SK-N-SH treated with all-trans-retinoic acid at 6 μM for 48 hours (cell line): ENCODE measurements at regions not wholly inside any gene's neighbourhood (a gene's known extent, or its start where the extent isn't known, plus 50 kb on each side); places are given as distances from the start of the nearest gene placed in this dataset.
"Not testable (repeated sequence)": the region's sequence is repeated elsewhere in the genome, so short reads cannot be mapped to it uniquely, and the experiment has no call there.

Experiments
- ARNTL ChIP-seq: fragments of 450-650 bp; formaldehyde crosslinking; IDR thresholded peaks from 2 replicates; pipeline ENCODE4 v1.5.0; 2020; ENCODE audit warnings: low read depth, mild to moderate bottlenecking, moderate library complexity, borderline replicate concordance
- ESRRG ChIP-seq: fragments of 250-450 bp; sonication (Bioruptor Pico); IDR thresholded peaks from 2 replicates; pipeline ENCODE4 v1.6.1; 2021; ENCODE audit warnings: mild to moderate bottlenecking
- ISL1 ChIP-seq: fragments of 250-450 bp; sonication (Bioruptor Pico); IDR thresholded peaks from 2 replicates; pipeline ENCODE4 v2.1.2; 2022; ENCODE audit warnings: mild to moderate bottlenecking, moderate library complexity
- RARB ChIP-seq: fragments of 250-450 bp; sonication (Bioruptor Pico); IDR thresholded peaks from 2 replicates; pipeline ENCODE4 v1.8.0; 2021; ENCODE audit warnings: mild to moderate bottlenecking, moderate library complexity
- SNAI2 ChIP-seq: fragments of 250-450 bp; sonication (Bioruptor Pico); IDR thresholded peaks from 2 replicates; pipeline ENCODE4 v1.5.0; 2020; ENCODE audit warnings: mild to moderate bottlenecking, moderate library complexity
- TCF4 ChIP-seq: fragments of 250-450 bp; sonication (Bioruptor Pico); IDR thresholded peaks from 2 replicates; pipeline ENCODE4 v1.8.0; 2021; ENCODE audit warnings: mild to moderate bottlenecking, moderate library complexity, borderline replicate concordance
- ZC3H10 ChIP-seq: fragments of 250-450 bp; sonication (Bioruptor Pico); IDR thresholded peaks from 2 replicates; pipeline ENCODE4 v1.5.1; 2021; ENCODE audit warnings: mild to moderate bottlenecking, moderate library complexity
- ZFP3 ChIP-seq: fragments of 250-450 bp; sonication (Bioruptor Pico); IDR thresholded peaks from 2 replicates; pipeline ENCODE4 v1.5.0; 2020; ENCODE audit warnings: mild to moderate bottlenecking, moderate library complexity
- ZFP30 ChIP-seq: fragments of 450-650 bp; formaldehyde crosslinking; IDR thresholded peaks from 2 replicates; pipeline ENCODE4 v1.5.0; 2022; ENCODE audit warnings: mild to moderate bottlenecking, moderate library complexity
- TF ChIP-seq, protein P1 (sequence below): fragments of 250-450 bp; sonication (Bioruptor Pico); IDR thresholded peaks from 2 replicates; pipeline ENCODE4 v1.8.0; 2020; ENCODE audit warnings: mild to moderate bottlenecking, moderate library complexity, borderline replicate concordance
- TF ChIP-seq, protein P2 (sequence below): fragments of 250-450 bp; sonication (Bioruptor Pico); IDR thresholded peaks from 2 replicates; pipeline ENCODE4 v1.8.0; 2021; ENCODE audit warnings: low read depth, mild to moderate bottlenecking, moderate library complexity, borderline replicate concordance
- TF ChIP-seq, protein P3 (sequence below): fragments of 250-450 bp; sonication (Bioruptor Pico); IDR thresholded peaks from 2 replicates; pipeline ENCODE4 v1.5.1; 2020; ENCODE audit warnings: low read depth, mild to moderate bottlenecking, moderate library complexity
- TF ChIP-seq, protein P4 (sequence below): fragments of 250-450 bp; sonication (Bioruptor Pico); IDR thresholded peaks from 2 replicates; pipeline ENCODE4 v1.5.0; 2020; ENCODE audit warnings: mild to moderate bottlenecking, moderate library complexity

DNA sequence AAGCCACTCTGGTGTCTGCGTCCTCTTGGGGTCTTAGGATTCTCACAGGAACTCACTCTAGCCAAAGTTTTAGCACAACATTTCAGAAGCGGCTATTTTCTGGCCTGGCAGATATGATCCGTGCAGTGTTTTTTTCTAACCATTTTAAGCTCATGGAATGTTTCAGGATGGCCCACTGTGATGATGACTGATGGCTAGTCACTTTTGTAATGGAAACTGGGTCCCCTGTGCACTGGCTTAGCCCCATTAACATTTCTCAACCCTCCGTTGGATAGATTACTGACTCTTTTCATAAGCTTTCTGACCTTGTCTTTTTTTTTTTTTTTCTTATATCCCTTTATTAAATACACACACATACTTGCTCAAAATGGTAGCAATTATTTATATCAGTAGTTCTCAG is 364.9 kb upstream of the FOXG1 start:
- TF ChIP-seq ZFP30 (CRISPR knock-in tag); TCF4 (CRISPR knock-in tag); ESRRG (CRISPR knock-in tag); ISL1; ZFP3 (CRISPR knock-in tag); ZC3H10 (CRISPR knock-in tag); ARNTL (CRISPR knock-in tag); RARB; SNAI2 (CRISPR knock-in tag): not testable (repeated sequence)
- TF ChIP-seq, protein P1, sequence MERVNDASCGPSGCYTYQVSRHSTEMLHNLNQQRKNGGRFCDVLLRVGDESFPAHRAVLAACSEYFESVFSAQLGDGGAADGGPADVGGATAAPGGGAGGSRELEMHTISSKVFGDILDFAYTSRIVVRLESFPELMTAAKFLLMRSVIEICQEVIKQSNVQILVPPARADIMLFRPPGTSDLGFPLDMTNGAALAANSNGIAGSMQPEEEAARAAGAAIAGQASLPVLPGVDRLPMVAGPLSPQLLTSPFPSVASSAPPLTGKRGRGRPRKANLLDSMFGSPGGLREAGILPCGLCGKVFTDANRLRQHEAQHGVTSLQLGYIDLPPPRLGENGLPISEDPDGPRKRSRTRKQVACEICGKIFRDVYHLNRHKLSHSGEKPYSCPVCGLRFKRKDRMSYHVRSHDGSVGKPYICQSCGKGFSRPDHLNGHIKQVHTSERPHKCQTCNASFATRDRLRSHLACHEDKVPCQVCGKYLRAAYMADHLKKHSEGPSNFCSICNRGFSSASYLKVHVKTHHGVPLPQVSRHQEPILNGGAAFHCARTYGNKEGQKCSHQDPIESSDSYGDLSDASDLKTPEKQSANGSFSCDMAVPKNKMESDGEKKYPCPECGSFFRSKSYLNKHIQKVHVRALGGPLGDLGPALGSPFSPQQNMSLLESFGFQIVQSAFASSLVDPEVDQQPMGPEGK, result not testable (repeated sequence)
- TF ChIP-seq, protein P2, sequence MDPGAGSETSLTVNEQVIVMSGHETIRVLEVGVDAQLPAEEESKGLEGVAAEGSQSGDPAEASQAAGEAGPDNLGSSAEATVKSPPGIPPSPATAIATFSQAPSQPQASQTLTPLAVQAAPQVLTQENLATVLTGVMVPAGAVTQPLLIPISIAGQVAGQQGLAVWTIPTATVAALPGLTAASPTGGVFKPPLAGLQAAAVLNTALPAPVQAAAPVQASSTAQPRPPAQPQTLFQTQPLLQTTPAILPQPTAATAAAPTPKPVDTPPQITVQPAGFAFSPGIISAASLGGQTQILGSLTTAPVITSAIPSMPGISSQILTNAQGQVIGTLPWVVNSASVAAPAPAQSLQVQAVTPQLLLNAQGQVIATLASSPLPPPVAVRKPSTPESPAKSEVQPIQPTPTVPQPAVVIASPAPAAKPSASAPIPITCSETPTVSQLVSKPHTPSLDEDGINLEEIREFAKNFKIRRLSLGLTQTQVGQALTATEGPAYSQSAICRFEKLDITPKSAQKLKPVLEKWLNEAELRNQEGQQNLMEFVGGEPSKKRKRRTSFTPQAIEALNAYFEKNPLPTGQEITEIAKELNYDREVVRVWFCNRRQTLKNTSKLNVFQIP (CRISPR knock-in tag), result not testable (repeated sequence)
- TF ChIP-seq, protein P3, sequence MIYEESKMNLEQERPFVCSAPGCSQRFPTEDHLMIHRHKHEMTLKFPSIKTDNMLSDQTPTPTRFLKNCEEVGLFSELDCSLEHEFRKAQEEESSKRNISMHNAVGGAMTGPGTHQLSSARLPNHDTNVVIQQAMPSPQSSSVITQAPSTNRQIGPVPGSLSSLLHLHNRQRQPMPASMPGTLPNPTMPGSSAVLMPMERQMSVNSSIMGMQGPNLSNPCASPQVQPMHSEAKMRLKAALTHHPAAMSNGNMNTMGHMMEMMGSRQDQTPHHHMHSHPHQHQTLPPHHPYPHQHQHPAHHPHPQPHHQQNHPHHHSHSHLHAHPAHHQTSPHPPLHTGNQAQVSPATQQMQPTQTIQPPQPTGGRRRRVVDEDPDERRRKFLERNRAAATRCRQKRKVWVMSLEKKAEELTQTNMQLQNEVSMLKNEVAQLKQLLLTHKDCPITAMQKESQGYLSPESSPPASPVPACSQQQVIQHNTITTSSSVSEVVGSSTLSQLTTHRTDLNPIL (CRISPR knock-in tag), result not testable (repeated sequence)
- TF ChIP-seq, protein P4, sequence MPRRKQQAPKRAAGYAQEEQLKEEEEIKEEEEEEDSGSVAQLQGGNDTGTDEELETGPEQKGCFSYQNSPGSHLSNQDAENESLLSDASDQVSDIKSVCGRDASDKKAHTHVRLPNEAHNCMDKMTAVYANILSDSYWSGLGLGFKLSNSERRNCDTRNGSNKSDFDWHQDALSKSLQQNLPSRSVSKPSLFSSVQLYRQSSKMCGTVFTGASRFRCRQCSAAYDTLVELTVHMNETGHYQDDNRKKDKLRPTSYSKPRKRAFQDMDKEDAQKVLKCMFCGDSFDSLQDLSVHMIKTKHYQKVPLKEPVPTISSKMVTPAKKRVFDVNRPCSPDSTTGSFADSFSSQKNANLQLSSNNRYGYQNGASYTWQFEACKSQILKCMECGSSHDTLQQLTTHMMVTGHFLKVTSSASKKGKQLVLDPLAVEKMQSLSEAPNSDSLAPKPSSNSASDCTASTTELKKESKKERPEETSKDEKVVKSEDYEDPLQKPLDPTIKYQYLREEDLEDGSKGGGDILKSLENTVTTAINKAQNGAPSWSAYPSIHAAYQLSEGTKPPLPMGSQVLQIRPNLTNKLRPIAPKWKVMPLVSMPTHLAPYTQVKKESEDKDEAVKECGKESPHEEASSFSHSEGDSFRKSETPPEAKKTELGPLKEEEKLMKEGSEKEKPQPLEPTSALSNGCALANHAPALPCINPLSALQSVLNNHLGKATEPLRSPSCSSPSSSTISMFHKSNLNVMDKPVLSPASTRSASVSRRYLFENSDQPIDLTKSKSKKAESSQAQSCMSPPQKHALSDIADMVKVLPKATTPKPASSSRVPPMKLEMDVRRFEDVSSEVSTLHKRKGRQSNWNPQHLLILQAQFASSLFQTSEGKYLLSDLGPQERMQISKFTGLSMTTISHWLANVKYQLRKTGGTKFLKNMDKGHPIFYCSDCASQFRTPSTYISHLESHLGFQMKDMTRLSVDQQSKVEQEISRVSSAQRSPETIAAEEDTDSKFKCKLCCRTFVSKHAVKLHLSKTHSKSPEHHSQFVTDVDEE, result not testable (repeated sequence)
